ENCODE measurements at regions not wholly inside any gene's neighbourhood (a gene's known extent, or its start where the extent isn't known, plus 50 kb on each side); places are given as distances from the start of the nearest gene placed in this dataset.

GRCh38 chr2:221337957-221338685 lies 234.0 kb downstream of the EPHA4 start:
- no peak for DNase-seq

DNA sequence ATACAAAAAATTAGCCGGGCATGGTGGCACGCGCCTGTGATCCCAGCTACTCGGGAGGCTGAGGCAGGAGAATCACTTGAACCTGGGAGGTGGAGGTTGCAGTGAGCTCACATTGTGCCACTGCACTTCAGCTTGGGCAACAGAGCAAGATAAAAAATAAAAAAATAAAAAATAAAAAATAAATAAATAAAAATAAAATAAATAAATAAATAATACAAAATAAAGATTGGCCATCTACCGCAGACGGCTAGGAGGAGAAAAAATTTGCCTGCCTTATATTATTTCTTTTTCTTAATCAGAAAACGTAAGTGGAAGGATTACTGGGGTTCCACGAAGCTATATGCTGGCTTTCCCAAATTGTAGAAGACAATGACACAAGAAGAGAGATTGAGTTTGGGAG lies 229.7 kb downstream of the EPHA4 start:
- no peak for DNase-seq

GRCh38 chr2:221343524-221343923 lies 228.6 kb downstream of the EPHA4 start:
- no peak for DNase-seq

DNA sequence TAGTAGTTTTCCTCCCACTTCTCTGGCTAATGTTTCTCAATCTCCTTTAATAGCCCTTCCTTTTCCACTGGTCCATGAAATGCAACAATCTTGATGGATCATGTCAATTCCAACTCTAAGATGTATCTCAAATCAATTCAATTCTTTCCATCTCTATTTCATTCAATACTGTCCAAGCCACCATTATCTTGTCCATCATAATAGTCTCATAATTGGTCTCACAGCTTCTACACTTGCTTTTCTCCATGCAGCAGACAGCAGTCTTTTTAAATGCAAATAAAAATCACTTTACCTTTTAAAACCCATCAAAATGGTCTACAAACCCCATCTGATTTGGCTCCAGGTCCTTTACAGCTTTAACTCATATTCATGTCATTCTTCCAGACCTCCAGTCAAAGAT lies 226.6 kb downstream of the EPHA4 start:
- no peak for DNase-seq

DNA sequence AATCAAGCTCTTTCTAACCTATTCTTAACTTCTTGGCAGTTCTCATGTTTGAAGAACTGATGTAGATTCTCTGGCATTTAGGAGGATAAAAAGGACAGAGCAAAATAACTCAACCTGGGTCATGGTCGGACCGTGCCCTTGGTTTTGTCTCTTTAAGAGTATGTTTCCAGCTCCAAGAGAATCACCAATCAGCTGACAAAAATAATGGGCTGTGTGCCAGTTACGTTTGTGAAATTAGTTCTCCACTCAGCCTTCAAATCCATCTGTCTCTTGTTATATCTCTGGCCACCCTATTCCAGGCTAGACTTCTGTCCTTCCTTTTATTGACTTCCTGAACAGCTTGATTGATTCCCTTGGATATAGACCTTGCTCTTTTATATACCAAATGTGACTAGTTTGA lies 225.7 kb downstream of the EPHA4 start:
- DNase-seq, result no peak

DNA sequence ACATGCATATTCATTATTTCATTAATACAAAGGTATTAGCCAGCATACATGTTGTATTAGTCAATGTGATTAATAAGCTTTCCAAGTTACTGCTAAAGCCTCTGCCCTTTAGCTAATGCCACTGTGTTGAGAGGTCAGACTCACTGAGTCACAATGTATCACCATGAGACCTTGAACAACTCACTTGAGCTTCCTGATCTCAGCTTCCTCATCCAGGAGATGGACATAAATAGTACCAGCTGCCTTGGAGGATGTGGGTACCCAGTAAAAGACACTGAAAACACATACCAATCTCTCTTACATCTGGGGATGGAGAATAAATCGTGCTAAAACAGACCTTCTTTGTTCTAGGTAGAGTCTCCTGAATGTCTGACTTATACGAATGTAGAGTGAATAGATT lies 224.6 kb downstream of the EPHA4 start:
- DNase-seq, result no peak

DNA sequence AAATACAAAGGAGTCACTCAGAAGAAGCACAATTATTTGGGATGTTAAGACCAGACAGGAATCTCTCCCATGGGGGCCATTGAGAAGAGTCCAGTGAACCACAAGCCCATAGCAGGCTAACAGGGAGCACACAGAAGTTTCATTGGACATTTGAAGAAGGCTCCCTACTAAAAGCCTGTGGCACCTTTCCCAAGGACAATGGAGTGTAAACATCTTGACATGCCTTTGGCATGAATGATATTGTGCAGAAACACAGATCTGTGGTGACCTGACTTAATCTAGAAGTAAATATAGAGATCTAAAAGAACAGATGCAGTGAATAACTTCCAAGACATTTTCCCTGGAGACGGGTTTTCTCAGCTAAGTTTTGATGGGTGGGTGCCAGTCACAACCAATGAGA lies 221.5 kb downstream of the EPHA4 start:
- no peak for DNase-seq

DNA sequence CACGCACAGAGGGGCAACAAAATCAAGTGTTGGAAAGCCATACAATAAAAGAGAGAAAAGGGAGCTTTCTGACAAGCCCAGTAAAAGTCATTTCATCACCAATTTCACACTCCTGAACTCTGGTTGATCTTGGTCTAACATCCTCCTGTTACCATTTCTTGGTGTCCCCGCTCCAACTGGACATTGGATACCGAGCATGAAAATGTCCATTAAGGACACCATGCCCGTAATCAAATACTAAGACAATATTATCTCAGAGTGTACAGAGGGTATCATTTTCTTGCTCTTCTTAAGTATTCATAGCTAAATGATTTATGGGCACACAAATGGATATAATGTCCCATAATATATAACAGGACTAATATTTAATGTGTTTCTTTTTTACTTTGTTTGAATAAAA lies 218.9 kb downstream of the EPHA4 start:
- DNase-seq, result no peak

GRCh38 chr2:221360312-221360711 lies 211.8 kb downstream of the EPHA4 start:
- DNase-seq, result no peak

DNA sequence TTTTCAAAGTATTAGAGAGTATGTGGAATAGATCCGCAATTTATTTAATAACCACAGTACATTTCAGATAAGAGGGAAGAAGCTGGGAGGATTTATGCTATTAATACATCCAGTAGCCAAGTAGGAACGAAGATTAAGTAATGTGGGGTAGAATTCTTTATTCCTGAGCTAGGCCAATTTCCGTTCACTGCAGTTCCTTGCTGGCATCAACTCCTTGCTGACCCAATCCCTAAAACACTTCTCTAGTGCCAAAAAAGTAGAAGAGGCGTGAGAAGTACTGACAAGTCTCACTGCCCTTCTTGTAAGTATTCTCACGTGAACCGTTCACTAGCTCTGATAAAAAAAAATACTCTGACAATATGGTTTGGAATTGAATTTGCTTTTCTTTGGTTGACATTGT lies 211.4 kb downstream of the EPHA4 start:
- DNase-seq, result no peak

- DNase-seq, result no peak
These were observed 210.5 kb downstream of the EPHA4 start for GRCh38 chr2:221361633-221362032.

DNA sequence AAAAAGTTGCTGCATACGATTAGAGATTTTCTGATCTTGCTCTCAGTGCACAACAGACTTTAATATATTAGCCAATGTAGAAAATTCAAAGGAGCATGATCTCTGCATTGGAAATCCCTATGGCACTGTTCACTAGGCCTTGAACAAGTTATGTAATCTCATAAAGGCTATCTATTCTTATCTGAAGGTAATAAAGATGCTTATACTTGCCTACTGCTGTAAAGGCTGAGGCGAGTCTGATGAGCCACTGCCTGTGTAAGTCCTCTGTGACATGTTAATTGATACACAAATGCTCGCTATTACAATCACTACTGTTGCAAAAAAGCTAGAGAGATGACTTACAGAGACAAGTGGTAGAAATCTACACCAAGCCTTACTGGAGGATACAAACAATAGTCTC lies 207.4 kb downstream of the EPHA4 start:
- no peak for DNase-seq

Measured in activated T-cell treated with anti-CD3 and anti-CD28 coated beads, Interleukin-2, amount 50 U/mL, for 1 hour (primary cell).